ENCODE measurements at regions not wholly inside any gene's neighbourhood (a gene's known extent, or its start where the extent isn't known, plus 50 kb on each side); places are given as distances from the start of the nearest gene placed in this dataset.
A peak's percentile ranks its signal among the peaks of the same experiment; 100 is the strongest.
"Not testable (repeated sequence)": the region's sequence is repeated elsewhere in the genome, so short reads cannot be mapped to it uniquely, and the experiment has no call there.

- not testable (repeated sequence) for DNase-seq (ENCODE audit: low spot score)
These were observed 215.4 kb downstream of the TBC1D2B start for GRCh38 chr15:77861997-77862635.

DNA sequence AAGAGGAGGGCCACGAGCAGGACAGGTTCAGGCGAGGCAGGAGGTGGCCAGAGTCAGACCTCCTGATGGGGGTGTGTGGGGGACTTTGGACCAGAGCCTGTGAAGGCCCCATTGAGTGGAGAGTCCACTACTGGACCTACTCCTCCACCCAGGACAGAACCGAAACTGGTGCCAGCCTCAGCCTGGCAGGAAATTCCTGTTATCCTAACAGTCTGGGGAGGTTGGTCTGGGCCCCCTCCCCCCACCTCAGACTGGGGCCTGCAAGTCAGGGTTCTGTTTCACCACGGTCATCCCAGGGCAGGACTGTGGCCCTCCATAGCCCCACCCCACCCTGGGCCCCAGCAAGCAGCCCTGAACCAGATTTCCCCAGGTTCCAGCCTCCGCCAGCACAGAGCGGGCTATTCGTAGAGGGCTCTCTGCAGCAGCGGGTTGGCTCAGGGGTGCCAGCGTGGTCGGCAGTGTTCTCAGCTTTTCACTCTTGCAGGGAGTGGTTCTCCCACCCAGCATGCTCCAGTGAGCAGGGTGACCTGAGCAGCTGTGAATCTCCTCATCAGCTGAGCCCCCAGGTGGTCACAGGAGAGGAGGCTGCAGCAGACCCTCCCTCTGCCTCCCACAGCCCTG lies 217.3 kb downstream of the TBC1D2B start:
- no peak for DNase-seq (ENCODE audit: low spot score)

- DNase-seq (ENCODE audit: low spot score), result peak; percentile 44
These were observed 217.9 kb downstream of the TBC1D2B start for GRCh38 chr15:77859491-77860060.

- DNase-seq (ENCODE audit: low spot score), result peak; percentile 39
These were observed 218.6 kb downstream of the TBC1D2B start for GRCh38 chr15:77858792-77859490.

DNA sequence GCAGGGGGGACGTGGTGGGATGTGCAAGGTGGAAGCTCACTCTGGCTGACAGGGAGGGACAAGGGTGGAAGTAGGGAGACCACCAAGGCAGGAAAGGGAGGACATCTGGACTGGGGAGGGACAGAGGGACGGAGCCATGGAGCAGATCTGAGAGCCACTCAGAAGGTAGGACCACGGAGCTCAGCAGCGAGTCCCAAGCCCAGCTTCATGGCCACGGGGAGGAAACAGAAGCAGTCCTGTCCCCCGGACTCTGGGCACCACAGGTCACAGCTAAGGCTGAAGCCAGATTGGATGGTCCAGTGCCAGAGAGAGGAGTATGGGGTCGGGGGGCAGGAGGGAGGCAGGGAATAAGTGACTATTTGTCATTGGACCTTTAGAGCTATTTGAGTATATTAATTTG lies 220.1 kb downstream of the TBC1D2B start:
- DNase-seq (ENCODE audit: low spot score), result no peak

- no peak for DNase-seq (ENCODE audit: low spot score)
These were observed 220.7 kb downstream of the TBC1D2B start for GRCh38 chr15:77856705-77857346.

GRCh38 chr15:77855871-77856270 lies 221.6 kb downstream of the TBC1D2B start:
- DNase-seq (ENCODE audit: low spot score), result no peak

DNA sequence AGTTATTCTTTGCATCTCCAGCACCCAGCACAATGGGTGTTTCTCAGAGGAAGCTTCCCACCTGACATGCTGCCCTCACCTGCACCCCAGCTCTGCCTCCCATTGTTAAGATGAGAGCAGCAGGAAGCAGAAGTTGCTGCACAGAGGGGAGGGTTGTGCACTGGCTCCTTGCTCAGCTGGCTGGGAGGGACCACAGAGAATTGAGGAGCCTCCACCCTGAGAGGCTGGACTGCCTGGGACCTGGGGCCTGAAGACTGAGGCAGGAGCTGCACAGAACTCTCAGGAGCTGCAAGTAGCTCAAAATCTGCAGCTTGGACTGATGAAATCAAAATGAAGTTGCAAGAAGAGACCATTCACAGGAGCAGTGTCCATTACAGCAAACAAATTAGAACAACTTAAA lies 222.3 kb upstream of the LINGO1 start:
- DNase-seq (ENCODE audit: low spot score), result no peak

DNA sequence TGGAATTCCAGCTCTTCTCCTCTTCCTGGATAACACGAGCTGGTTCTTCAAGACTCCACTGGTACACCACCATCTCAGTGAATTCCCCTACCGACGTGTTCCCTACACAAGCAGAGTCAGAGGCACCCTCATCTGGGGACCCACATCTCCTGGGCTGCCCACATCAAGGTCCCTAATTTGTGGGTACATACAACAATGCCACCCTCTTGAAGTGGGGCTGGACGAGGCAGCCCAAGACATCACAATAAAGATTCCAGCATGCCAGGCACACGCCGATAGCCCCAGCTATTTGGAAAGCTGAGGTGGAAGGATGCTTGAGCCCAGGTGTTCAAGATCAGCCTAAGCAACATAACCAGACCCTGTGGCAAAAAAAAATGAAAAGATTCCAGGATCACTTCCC lies 221.2 kb upstream of the LINGO1 start:
- no peak for DNase-seq (ENCODE audit: low spot score)

GRCh38 chr15:77853008-77853328 lies 220.3 kb upstream of the LINGO1 start:
- DNase-seq (ENCODE audit: low spot score), result no peak

- DNase-seq (ENCODE audit: low spot score), result no peak
These were observed 219.7 kb upstream of the LINGO1 start for GRCh38 chr15:77852241-77853007.

GRCh38 chr15:77851691-77852090 lies 219.0 kb upstream of the LINGO1 start:
- DNase-seq (ENCODE audit: low spot score), result no peak

GRCh38 chr15:77851086-77851485 lies 218.4 kb upstream of the LINGO1 start:
- no peak for DNase-seq (ENCODE audit: low spot score)

DNA sequence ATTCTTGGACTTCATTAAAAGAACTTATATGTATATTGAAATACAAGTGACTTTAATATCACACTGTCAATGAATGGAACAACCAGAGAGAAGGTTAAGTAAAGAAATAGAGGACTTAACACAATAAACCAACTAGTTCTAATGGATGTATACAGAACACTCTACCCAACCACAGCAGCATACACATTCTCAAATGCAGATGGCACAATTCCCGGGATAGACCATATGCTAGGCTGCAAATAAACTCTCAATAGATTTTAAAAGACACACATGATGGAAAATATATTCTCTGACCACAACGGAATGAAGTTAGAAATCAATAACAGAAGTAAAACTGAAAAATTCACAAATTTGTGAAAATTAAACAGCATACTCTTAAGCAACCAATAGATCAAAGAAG lies 214.3 kb upstream of the LINGO1 start:
- no peak for DNase-seq (ENCODE audit: low spot score)

DNA sequence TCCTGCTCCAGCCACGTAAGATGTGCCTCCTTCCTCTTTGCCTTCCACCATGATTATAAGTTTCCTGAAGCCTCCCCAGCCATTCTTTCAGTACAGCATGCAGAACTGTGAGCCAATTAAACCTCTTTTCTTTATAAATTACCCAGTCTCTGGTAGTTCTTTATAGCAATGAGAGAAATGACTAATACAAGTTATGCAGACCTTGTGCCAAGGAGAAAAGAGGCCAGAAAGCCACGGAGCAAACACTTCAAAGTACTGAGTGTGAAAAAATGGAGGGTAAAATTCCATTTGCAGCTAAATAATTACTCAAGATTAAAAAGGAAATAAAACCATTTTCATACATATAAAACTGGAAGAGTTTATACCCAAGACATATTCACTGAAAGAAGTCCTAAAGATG lies 213.6 kb upstream of the LINGO1 start:
- no peak for DNase-seq (ENCODE audit: low spot score)

- DNase-seq (ENCODE audit: low spot score), result peak; percentile 42
These were observed 212.2 kb upstream of the LINGO1 start for GRCh38 chr15:77844798-77845446.

DNA sequence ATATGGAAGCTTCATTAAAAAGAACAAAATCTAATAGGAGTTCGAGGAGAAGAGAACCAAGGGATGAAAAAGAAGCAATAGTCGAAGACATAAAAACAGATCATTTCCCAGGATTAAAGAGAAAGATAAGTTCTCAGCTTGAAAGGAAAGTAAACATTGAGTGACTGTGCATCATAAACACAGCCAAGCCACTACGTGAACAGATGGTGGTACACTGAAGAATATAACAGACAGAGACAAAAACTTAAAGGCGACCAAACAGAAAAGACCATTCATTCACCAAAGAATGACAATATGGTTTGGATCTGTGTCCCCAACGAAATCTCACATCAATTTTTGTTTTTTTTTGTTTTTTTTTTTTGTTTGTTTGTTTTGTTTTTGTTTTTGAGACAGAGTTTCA lies 210.8 kb upstream of the LINGO1 start:
- no peak for DNase-seq (ENCODE audit: low spot score)

GRCh38 chr15:77840991-77841775 lies 208.5 kb upstream of the LINGO1 start:
- DNase-seq (ENCODE audit: low spot score), result no peak

DNA sequence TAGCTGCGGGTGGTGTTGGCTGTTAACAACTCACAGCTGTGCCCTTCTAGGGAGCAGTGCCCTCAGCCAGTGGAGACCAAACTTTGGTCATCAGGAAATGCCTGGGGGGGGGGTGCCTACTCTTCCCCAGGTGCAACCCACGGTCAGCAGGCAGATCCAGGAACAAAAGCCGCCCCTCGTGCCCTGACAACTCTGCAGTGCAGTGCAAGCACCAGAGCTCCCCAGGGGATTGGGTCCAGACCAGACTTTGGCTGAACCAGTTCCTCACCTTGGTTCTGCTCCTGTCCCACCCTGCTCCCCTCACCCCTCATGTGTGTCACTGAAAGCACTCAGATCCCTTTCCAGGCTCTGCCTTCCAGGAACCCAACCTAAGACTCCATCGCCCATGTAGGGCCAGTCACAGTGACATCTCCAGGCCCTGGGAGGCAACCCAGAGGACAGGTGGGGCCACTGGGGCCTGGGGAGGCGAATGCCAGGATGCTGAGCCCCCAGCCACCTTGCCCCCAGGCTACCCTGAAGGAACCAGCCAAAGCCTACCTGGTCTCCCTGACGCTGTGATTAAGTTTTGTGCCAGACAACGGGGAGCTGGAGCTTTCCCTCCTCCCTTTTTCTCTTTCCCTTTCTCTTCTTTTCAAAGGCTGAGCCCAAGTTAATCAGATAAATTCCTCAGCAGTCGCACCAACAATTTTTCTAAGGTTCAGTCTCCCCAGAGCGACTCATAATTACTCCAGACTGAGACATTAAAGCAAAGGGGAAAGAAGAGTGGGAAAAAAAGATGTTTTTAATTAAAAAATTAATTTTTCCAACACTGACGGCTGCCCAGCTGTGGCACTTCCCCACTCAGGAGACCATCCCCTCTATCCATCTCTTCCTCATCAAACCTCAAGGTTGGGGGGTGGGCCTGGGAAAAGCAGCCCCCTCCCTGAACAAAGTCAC lies 207.5 kb upstream of the LINGO1 start:
- DNase-seq (ENCODE audit: low spot score), result no peak

DNA sequence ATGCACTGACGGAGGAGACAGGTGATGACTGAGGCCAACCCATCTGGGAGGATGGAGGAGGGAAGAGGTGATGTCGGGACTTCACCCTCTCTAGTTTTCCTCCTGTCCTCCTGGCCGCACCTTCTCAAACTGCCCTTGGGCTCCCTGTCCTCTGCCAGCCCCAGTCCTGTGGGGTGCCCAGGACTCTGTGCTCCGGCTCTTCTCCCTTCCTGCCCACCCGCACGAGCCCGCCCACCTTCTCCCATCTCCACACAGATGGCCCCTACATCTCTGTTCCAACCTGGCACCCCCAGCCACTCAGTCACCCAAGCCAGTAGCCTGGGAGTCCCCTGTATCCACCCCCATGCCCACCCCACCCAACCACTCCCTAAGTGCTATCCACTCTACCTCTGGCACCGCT lies 206.7 kb upstream of the LINGO1 start:
- no peak for DNase-seq (ENCODE audit: low spot score)
